ENCODE measurements at regions not wholly inside any gene's neighbourhood (a gene's known extent, or its start where the extent isn't known, plus 50 kb on each side); places are given as distances from the start of the nearest gene placed in this dataset.

GRCh38 chr16:79365702-79366101 is 234.8 kb downstream of the MAF start:
- DNase-seq, result peak; percentile 6

- DNase-seq, result no peak
Measured at GRCh38 chr16:79363484-79363883, 237.1 kb downstream of the MAF start.

GRCh38 chr16:79363035-79363434 is 237.5 kb downstream of the MAF start:
- no peak for DNase-seq

GRCh38 chr16:79362300-79362970 is 238.1 kb downstream of the MAF start:
- no peak for DNase-seq

GRCh38 chr16:79361132-79361751 is 239.3 kb downstream of the MAF start:
- DNase-seq, result no peak

GRCh38 chr16:79360267-79360666 is 240.3 kb downstream of the MAF start:
- no peak for DNase-seq

- no peak for DNase-seq
Measured at GRCh38 chr16:79359082-79359481, 241.5 kb downstream of the MAF start.

- no peak for DNase-seq
Measured at GRCh38 chr16:79358188-79358587, 242.3 kb downstream of the MAF start.

GRCh38 chr16:79355600-79356358 is 244.8 kb downstream of the MAF start:
- DNase-seq, result no peak

GRCh38 chr16:79351927-79352326 is 248.6 kb downstream of the MAF start:
- DNase-seq, result no peak

GRCh38 chr16:79349803-79350202 is 250.7 kb downstream of the MAF start:
- no peak for DNase-seq

- DNase-seq, result no peak
Measured at GRCh38 chr16:79348521-79349306, 251.8 kb downstream of the MAF start.

GRCh38 chr16:79347277-79347676 is 253.3 kb downstream of the MAF start:
- no peak for DNase-seq

GRCh38 chr16:79339863-79340262 is 260.7 kb downstream of the MAF start:
- DNase-seq, result no peak

- DNase-seq, result no peak
Measured at GRCh38 chr16:79337906-79338305, 262.6 kb downstream of the MAF start.

GRCh38 chr16:79336437-79337229 is 263.9 kb downstream of the MAF start:
- DNase-seq, result no peak

GRCh38 chr16:79334127-79334526 is 266.4 kb downstream of the MAF start:
- DNase-seq, result no peak

GRCh38 chr16:79331066-79331465 is 269.5 kb downstream of the MAF start:
- DNase-seq, result no peak

- no peak for DNase-seq
Measured at GRCh38 chr16:79329967-79330366, 270.6 kb downstream of the MAF start.

GRCh38 chr16:79329166-79329521 is 271.4 kb downstream of the MAF start:
- no peak for DNase-seq

- DNase-seq, result no peak
Measured at GRCh38 chr16:79328402-79329165, 272.0 kb downstream of the MAF start.

GRCh38 chr16:79327836-79328235 is 272.7 kb downstream of the MAF start:
- no peak for DNase-seq

All from fibroblast of skin of right quadriceps (primary cell).